ENCODE measurements at regions not wholly inside any gene's neighbourhood (a gene's known extent, or its start where the extent isn't known, plus 50 kb on each side); places are given as distances from the start of the nearest gene placed in this dataset.

DNA sequence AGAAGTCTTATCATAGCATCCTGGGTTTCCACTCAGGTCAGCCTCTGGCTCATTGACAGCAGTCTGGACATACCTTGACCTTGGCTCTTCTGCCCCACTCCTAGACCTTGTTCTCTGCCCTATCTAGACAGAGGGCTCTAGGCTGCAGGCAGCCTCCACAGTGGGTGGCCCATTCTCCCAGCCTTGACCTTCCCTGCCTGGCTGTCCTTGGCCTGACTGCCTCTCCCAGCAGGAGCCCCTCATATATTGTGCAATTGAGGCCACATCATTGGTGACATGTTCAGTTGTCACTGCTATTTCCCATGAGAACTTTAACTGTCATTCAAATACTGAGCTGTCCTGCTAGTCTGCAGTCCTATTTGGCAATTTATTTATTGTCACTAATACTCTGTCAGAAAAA lies 503.4 kb downstream of the PLXNA4 start:
- DNase-seq, result no peak
- intact Hi-C loops (cut with micrococcal nuclease), result no loop called here
- no peaks in the 10 kb centered on the region for H3K36me3 Mint-ChIP-seq (ENCODE audit: low read depth)

DNA sequence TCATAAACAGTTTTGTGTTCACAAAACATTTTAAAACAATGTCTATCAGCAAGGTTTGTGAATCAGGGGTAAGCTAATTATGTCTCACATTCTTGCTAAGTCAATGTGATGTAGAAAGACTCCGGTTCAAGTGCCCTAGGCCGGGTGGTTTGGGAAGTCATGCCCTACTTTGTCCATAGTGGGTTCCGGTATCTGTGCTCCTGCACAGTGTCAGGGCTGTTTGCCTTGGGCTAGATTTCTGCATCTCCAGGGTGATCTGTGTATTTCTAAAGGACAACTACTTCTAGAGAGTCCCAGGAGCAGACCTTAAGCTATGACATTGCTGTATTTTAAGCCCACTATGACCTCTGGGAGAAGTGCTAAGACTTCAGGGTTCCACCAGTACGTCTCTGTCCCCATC lies 504.1 kb downstream of the PLXNA4 start:
- Mint-ChIP-seq H3K4me3 (no peak overlapping the region), H3K27me3 (ENCODE audit: low read depth) (peaks cover 11% of the 10 kb centered on the region), H3K9me3 (no peaks in the 10 kb centered on the region), H3K36me3 (ENCODE audit: low read depth) (no peaks in the 10 kb centered on the region), H3K4me1 (ENCODE audit: low read depth) (no peaks in the 10 kb centered on the region), H3K27ac (no peak overlapping the region)
- no peak for DNase-seq
- intact Hi-C loops (cut with micrococcal nuclease), result no loop called here
- CTCF ChIA-PET, result no interaction called here

More for the DNA sequence above, 503.4 kb downstream of the PLXNA4 start:
- no peak overlapping the region for H3K4me3 Mint-ChIP-seq
- no peaks in the 10 kb centered on the region for H3K4me1 Mint-ChIP-seq (ENCODE audit: low read depth)
- CTCF ChIA-PET, result no interaction called here
- H3K9me3 Mint-ChIP-seq, result no peaks in the 10 kb centered on the region
- no peak overlapping the region for H3K27ac Mint-ChIP-seq
- peaks cover 12% of the 10 kb centered on the region for H3K27me3 Mint-ChIP-seq (ENCODE audit: low read depth)

DNA sequence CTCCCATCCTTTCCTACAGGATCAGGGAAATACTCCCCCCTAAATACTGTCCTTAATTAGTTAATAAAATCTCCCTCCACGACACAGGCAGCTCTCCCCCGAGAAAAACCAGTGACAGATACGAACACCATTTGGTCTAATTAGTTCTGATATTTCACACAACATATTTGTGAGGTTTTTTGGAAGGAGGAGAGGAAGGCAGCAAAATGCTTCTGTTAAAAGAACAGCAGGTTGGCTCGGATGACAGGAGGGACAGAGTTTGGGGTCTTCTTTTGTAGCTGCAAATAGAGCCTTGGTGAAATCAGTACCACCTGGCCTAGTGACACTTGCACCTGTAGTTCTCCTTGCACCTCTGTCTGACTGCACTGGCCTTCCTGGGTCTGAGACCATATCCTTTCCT lies 507.0 kb downstream of the PLXNA4 start:
- Mint-ChIP-seq H3K9me3 (no peaks in the 10 kb centered on the region), H3K36me3 (ENCODE audit: low read depth) (no peaks in the 10 kb centered on the region)
- CTCF ChIA-PET, result no interaction called here

DNA sequence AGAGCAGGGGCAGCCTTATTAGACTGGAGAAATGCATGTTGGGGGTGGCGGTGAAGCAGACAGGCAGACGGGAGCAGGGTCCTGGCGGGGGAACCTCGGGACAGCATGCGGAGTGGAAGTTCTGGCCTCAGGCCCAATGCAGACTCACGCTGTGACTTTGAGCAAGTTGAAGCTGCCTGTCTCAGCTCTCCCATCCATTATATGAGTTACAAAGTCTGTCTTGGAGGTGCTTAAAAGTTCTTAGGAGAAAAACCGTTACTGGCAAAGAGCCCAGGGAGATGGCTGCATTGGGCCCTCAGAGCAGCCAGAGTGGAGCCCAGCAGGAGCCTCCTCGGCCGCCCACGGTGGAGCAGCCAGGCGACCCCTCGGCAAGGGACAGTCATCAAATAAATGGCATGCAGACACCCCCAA lies 509.5 kb downstream of the PLXNA4 start:
- H3K4me3 Mint-ChIP-seq, result no peak overlapping the region

More for the DNA sequence above, 507.0 kb downstream of the PLXNA4 start:
- Mint-ChIP-seq H3K4me3 (no peak overlapping the region), H3K27me3 (ENCODE audit: low read depth) (peaks cover 3% of the 10 kb centered on the region), H3K4me1 (ENCODE audit: low read depth) (no peaks in the 10 kb centered on the region), H3K27ac (no peak overlapping the region)
- no peak for DNase-seq
- intact Hi-C loops (cut with micrococcal nuclease), result no loop called here

DNA sequence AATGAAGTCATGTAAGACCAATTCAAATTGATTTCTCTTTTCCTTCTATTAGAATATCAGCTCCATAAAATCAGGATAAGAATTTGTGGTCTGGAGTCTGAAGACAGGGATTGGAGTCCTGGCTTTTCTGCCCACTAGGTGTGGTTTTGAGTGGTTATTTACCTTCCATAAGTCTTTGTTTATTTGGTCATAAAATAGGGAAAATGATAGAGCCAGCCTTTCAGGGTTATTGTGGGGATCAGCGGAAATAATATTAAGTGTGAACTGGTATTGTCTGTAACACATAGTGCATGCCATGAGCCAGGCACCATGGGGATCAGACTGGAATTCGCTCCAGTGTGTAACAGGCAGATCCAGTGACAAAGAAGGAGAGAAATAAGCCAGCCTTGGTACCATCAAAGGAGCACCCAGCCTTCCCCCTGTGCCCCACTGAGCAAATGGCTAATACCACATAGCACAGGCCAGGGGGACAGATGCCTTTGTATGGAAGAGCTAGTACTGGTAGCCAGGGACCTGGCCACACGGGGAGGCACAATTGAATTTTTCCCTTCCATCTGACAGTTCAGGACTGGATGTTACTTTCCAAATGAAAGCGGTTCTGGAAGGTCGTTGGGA lies 509.7 kb upstream of the PODXL start:
- CTCF ChIA-PET, result no interaction called here
- H3K4me3 Mint-ChIP-seq, result no peak overlapping the region
- intact Hi-C loops (cut with micrococcal nuclease), result no loop called here
- DNase-seq, result no peak
- no peaks in the 10 kb centered on the region for H3K9me3 Mint-ChIP-seq
- H3K27me3 Mint-ChIP-seq (ENCODE audit: low read depth), result peaks cover 3% of the 10 kb centered on the region
- no peak overlapping the region for H3K27ac Mint-ChIP-seq
- no peaks in the 10 kb centered on the region for H3K4me1 Mint-ChIP-seq (ENCODE audit: low read depth)
- H3K36me3 Mint-ChIP-seq (ENCODE audit: low read depth), result no peaks in the 10 kb centered on the region

More for the DNA sequence above, 509.5 kb downstream of the PLXNA4 start:
- no peaks in the 10 kb centered on the region for H3K4me1 Mint-ChIP-seq (ENCODE audit: low read depth)
- no peaks in the 10 kb centered on the region for H3K9me3 Mint-ChIP-seq
- no peak for DNase-seq
- H3K27me3 Mint-ChIP-seq (ENCODE audit: low read depth), result peaks cover 3% of the 10 kb centered on the region
- intact Hi-C loops (cut with micrococcal nuclease), result no loop called here
- no peak overlapping the region for H3K27ac Mint-ChIP-seq
- no peaks in the 10 kb centered on the region for H3K36me3 Mint-ChIP-seq (ENCODE audit: low read depth)
- CTCF ChIA-PET, result no interaction called here

DNA sequence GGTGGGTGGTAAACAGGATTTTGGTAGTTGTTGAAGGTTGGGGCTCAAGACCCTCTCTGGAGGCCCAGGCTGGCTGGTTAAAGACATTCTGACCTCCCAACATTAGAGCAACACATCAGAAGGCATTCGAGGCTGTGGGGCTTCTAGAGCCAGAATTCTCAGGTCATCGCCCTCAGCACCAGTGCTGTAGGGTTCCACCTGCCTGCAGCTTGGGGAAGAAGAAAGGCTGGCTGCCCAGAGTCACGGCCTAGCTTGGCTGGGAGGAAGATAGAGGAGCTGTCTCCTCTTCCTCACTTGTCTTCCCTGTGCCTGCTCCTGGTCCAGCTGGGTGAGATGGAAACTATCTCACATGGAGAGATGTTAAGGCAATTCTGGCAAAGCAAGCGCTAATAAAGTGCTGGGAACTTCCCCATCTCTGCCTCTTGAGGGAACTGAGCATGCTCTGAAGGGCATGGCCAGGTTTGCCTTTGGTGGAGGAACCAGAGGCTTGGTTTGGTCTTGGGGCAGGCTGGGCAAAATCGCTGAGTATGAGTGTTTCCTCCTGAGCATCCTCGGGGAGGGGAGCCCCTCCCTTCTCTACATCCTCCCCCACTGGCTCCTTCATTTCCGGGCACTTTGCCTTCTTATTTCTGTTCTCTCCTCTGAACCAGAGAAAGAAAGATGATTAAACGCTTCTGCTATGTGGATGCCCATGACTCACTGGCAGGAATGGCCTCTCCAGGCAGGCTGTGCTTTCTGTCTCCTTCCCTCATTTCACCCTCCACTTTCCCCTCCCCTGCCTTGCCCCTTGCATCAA lies 509.0 kb upstream of the PODXL start:
- CTCF ChIA-PET, result no interaction called here
- H3K4me1 Mint-ChIP-seq (ENCODE audit: low read depth), result no peaks in the 10 kb centered on the region
- H3K36me3 Mint-ChIP-seq (ENCODE audit: low read depth), result no peaks in the 10 kb centered on the region
- H3K4me3 Mint-ChIP-seq, result no peak overlapping the region
- intact Hi-C loops (cut with micrococcal nuclease), result no loop called here
- no peak for DNase-seq
- no peaks in the 10 kb centered on the region for H3K9me3 Mint-ChIP-seq
- H3K27ac Mint-ChIP-seq, result no peak overlapping the region
- peaks cover 3% of the 10 kb centered on the region for H3K27me3 Mint-ChIP-seq (ENCODE audit: low read depth)

DNA sequence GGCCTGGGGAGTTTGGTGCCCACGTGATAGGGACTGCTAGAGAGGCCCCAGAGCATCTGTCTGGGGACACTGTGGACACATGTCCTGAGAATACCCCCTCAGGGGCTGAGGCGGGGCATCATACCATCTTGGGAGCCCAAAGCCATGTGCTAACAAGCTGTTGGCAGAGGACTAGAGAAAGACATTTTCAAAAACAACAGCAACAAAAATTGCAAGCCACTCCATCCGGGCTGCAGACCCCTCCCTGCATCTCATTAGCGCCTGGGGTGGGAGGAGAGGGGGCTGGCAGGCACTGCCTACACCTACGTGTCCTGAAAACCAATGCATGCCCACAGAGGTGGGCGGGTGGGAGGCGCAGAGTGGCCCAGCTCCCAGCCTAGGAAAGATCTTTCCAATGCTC lies 507.4 kb upstream of the PODXL start:
- Mint-ChIP-seq H3K4me1 (ENCODE audit: low read depth) (no peaks in the 10 kb centered on the region), H3K27me3 (ENCODE audit: low read depth) (peaks cover 3% of the 10 kb centered on the region), H3K36me3 (ENCODE audit: low read depth) (no peaks in the 10 kb centered on the region), H3K4me3 (no peak overlapping the region), H3K27ac (no peak overlapping the region), H3K9me3 (peaks cover 1% of the 10 kb centered on the region)
- no peak for DNase-seq
- intact Hi-C loops (cut with micrococcal nuclease), result no loop called here
- CTCF ChIA-PET, result no interaction called here

DNA sequence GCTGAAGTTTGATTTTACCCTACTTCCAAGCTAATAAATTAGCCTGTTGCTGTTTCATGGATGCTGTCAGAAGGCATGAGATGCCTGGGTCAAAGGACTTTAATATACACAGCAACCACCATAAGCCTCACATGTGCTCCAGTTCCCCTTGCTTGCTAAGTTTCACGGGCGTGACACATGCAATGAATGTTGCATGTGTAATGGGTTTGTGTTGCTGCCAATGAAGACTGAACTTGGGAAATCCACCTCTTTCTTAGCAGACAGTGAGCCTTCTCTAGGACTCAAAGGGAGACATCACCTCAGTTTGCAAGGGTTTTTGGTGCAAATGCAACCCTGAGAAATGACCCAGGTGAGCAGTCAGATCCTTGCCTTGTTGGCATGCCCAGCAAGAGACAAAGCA lies 505.5 kb upstream of the PODXL start:
- CTCF ChIA-PET, result no interaction called here
- no peak for DNase-seq
- intact Hi-C loops (cut with micrococcal nuclease), result no loop called here
- Mint-ChIP-seq H3K27ac (no peak overlapping the region), H3K4me3 (no peak overlapping the region), H3K4me1 (ENCODE audit: low read depth) (no peaks in the 10 kb centered on the region), H3K36me3 (ENCODE audit: low read depth) (no peaks in the 10 kb centered on the region), H3K27me3 (ENCODE audit: low read depth) (peaks cover 3% of the 10 kb centered on the region), H3K9me3 (peaks cover 11% of the 10 kb centered on the region)

DNA sequence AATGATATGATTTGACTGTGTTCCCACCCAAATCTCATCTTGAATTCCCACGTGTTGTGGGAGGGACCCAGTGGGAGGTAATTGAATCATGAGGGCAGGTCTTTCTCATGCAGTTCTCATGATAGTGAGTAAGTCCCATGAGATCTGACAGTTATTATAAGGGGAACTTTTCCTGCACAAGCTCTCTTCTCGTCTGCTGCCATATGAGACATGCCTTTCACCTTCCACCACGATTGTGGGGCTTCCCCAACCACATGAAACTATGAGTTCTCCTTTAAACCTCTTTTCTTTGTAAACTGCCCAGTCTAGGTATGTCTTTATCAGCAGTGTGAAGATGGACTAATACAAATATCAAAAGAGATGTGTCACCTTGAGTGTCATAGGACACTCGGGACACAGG lies 502.7 kb upstream of the PODXL start:
- Mint-ChIP-seq H3K9me3 (peaks cover 11% of the 10 kb centered on the region), H3K4me1 (ENCODE audit: low read depth) (no peaks in the 10 kb centered on the region), H3K36me3 (ENCODE audit: low read depth) (no peaks in the 10 kb centered on the region), H3K4me3 (no peak overlapping the region), H3K27me3 (ENCODE audit: low read depth) (no peaks in the 10 kb centered on the region), H3K27ac (no peak overlapping the region)
- intact Hi-C loops (cut with micrococcal nuclease), result no loop called here
- DNase-seq, result peak; percentile 12
- CTCF ChIA-PET, result interaction anchor here (1.4 kb wide), 1 partner anchor 11 kb away, joined by 5 read pairs; no protein-coding TSS in a partner anchor

DNA sequence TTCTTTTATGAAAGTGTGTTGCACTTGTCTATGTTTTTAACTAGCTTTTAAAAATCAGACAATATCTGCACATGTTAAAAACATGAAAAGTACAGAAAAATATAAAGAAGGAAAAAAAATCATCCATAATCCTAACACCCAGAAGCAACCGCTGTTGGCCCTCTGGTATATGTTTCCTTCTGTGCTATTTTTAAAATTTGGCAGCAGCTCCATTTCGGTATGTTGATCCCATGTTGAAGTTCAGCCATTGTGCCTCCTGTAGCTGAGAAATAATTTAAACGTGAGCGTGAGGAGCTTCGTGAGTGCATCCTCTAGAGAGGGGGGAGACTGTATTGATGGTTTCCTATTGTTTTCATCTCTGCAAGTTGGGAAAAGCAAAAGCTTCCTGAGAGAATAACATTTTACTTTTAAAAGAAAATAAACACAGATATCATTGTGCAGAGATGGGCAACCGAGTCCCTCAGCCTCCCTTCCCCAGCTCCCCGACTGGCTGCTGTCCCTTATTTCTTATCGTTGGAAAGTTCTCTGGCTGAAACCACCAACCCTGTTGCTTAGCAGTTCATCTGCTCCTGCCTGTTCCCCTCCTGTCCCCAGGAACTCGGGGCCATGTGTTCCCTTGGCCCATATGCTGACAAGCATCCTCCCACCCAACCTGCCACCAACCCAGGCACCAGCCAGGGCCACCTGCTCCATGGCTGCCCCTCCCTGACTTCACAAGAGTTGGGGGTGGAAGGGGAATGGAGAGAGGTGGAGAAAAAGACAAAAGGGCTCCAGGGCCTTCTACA lies 499.1 kb upstream of the PODXL start:
- CTCF ChIA-PET, result interaction anchor here (0.7 kb wide), 1 partner anchor 1633 kb away, joined by 3 read pairs; no protein-coding TSS in a partner anchor
- Mint-ChIP-seq H3K27ac (no peak overlapping the region), H3K4me1 (ENCODE audit: low read depth) (no peaks in the 10 kb centered on the region), H3K27me3 (ENCODE audit: low read depth) (peaks cover 6% of the 10 kb centered on the region), H3K4me3 (no peak overlapping the region), H3K36me3 (ENCODE audit: low read depth) (no peaks in the 10 kb centered on the region), H3K9me3 (peaks cover 13% of the 10 kb centered on the region)
- intact Hi-C loops (cut with micrococcal nuclease), result no loop called here
- DNase-seq, result no peak

DNA sequence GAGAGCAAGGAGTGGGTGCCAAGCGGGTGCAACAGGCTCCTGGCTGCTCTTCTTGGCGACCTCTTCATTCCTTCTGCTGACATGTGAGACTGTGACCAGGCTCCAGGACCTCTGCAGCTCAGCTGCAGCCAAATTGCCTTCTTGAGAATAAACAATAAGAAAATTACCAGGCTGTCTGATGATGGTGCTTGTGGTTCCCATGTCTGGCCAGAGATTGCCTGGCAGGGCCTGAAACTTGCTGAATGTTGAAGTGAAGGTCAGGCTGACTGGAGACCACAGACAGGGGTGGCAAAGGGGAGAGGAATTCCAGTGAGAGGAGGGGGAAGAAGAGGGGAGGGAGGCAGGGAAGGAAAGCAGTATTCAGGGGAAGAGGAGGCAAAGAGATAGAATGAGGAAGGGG lies 497.4 kb upstream of the PODXL start:
- Mint-ChIP-seq H3K27me3 (ENCODE audit: low read depth) (peaks cover 14% of the 10 kb centered on the region), H3K4me1 (ENCODE audit: low read depth) (no peaks in the 10 kb centered on the region), H3K4me3 (no peak overlapping the region), H3K27ac (no peak overlapping the region), H3K36me3 (ENCODE audit: low read depth) (no peaks in the 10 kb centered on the region), H3K9me3 (peaks cover 11% of the 10 kb centered on the region)
- no peak for DNase-seq
- intact Hi-C loops (cut with micrococcal nuclease), result no loop called here
- CTCF ChIA-PET, result no interaction called here

DNA sequence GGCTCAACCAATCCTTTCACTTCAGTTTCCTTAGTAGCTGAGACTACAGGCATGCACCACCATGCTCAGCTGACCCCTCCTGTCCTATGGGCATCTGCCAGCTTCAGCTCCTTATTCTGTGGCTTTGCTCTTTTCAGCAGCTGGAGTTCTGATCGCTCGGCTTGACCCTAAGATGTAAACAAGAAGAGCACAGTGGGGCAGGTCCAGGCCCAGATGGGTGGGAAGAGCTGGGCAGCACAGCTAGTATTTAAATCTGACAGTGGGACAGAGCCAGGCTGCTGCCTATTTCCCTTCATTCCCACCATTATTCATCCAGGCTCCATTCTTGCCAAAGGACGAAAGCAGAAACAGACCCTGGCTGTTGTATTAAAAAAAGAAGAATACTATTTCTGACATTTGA lies 494.9 kb upstream of the PODXL start:
- Mint-ChIP-seq H3K4me1 (ENCODE audit: low read depth) (no peaks in the 10 kb centered on the region), H3K27ac (no peak overlapping the region), H3K36me3 (ENCODE audit: low read depth) (no peaks in the 10 kb centered on the region), H3K4me3 (no peak overlapping the region), H3K9me3 (peaks cover 2% of the 10 kb centered on the region), H3K27me3 (ENCODE audit: low read depth) (peaks cover 14% of the 10 kb centered on the region)
- CTCF ChIA-PET, result interaction anchor here (0.5 to 0.6 kb wide), 2 partner anchors 82 to 191 kb away, joined by 3 to 4 read pairs; no protein-coding TSS in a partner anchor
- intact Hi-C loops (cut with micrococcal nuclease), result no loop called here
- DNase-seq, result no peak

Measured in activated naive CD4-positive, alpha-beta T cell treated with anti-CD3 and anti-CD28 coated beads for 36 hours (primary cell).